Fibroblast of skin of right quadriceps (primary cell): ENCODE measurements at regions not wholly inside any gene's neighbourhood (a gene's known extent, or its start where the extent isn't known, plus 50 kb on each side); places are given as distances from the start of the nearest gene placed in this dataset.
"Not testable (repeated sequence)": the region's sequence is repeated elsewhere in the genome, so short reads cannot be mapped to it uniquely, and the experiment has no call there.

Experiments
- DNase-seq: peaks from one replicate; pipeline ENCODE4 v3.0.0-alpha.2; 2013

DNA sequence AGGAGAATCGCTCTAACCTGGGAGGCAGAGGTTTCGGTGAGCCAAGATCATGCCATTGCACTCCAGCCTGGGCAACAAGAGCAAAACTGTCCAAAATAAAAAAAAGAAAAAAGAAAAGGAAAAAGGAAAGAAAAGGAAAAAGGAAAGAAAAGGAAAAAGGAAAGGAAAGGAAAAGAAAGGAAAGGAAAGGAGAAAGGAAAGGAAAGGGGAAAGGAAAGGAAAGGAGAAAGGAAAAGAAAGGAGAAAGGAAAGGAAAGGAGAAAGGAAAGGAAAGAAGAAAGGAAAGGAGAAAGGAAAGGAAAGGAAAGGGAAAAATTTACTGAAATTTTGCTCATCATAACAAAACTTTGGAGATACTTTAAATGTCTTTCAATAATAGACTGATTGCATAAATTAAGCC, 391.3 kb upstream of the GYPC start:
- no peak for DNase-seq

DNA sequence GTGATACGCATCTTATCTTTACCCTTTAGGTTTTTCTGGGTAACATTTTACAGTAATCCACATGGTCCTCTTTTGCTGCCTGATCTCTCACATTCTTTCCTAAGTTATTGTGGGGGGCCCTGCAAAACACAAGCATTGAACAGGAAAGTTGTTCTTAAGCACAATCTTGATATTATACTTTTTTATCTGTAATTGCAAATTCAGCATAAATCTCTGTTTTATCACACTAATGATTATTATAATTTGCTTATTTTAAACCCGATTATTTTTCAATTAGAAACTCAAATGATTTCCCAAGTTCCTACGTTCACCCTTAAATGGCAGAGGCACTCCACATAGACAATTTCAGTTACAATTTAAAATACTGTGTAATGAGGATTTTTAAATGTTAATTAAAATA, 386.0 kb upstream of the GYPC start:
- no peak for DNase-seq

DNA sequence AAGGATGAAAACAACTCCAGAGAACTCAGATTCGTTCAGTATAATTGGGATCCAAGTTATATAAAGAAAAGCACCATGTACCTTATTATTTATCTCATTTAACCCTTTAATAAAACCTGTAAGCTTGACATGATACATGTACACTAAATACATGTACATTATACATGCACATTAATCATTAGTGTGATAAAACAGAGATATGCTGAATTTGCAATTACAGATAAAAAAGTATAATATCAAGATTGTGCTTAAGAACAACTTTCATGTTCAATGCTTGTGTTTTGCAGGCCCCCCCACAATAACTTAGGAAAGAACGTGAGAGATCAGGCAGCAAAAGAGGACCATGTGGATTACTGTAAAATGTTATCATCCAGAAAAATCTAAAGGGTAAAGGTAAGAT, 385.4 kb upstream of the GYPC start:
- no peak for DNase-seq

DNA sequence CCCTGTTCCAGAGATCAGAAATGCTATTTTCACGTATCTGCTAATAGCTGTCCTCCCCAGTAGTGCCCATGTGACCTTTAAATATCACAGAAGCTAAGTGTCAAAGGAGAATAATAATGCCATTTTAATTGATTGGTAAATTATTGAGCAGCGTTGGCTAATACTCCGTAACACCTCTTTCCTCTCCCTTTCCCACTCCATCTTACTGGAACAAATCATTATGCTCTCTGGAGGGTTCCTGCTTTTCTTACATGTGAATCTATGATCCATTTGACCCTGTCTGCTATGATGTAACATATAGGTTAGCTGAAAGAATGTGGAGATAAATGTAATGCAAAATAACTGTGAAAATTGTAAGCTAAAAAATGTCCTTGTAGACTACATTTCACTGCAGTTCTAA, 383.6 kb upstream of the GYPC start:
- DNase-seq: no peak

DNA sequence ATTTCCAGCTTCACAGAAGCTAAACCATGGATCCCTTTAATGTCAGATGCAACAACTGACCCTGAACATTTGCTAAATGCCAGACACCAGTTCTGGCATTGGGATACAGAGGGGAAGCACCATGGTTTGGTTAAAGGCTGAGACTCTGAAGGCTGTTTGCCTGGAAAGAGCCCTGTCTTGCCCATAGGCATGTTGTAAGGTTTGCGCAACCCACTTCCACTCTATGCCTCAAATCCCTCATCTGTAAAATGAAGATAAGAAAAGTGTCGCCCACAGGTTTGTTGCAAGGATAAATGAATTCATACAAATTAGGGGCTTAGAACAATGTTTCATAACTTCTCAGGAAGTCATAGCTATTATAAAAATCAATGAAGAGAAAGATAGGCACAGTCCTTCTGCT, 380.9 kb upstream of the GYPC start:
- DNase-seq: no peak

DNA sequence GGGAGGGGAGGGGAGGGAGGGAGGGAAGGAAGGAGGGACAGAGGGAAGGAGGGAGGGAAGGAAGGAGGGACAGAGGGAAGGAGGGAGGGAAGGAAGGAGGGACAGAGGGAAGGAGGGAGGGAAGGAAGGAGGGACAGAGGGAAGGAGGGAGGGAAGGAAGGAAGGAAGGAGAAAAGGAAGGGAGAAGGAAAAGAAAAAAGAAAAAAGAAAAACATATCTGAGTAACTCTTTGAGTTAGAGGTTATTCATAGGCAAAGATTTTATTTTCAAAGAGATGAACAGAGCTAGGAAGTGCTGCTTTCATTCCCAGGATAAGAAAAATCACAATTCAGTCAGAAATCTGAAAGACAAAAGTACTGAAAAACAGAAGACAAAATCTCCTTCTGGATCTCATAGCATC, 379.7 kb upstream of the GYPC start:
- not testable (repeated sequence) for DNase-seq

DNA sequence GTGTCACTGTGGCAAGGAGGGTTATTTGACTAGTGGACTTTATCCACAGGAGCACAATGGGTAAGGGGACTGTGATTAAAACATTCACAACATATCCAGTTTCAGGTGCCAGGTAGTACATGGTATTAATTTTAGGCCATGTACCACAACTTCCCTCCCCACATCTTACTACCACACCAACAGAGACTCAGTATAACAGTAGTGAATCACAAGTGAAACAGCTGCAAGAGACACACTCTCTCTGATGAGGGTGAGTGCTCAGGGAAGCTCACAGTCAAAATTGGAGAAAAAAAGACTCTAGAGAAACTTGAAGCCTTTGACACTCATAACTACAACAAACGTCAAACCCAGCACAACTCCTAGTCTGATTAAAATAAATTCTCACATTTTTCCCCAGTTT, 367.6 kb upstream of the GYPC start:
- no peak for DNase-seq

DNA sequence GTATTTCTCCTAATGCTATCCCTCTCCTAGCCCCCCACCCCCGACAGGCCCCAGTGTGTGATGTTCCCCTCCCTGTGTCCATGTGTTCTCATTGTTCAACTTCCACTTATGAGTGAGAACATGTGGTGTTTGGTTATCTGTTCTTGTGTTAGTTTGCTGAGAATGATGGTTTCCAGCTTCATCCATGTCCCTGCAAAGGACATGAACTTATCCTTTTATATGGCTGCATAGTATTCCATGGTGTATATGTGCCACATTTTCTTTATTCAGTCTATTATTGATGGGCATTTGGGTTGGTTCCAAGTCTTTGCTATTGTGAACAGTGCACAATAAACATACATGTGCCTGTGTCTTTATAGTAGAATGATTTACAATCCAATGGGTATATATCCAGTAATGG, 362.0 kb upstream of the GYPC start:
- DNase-seq: not testable (repeated sequence)

DNA sequence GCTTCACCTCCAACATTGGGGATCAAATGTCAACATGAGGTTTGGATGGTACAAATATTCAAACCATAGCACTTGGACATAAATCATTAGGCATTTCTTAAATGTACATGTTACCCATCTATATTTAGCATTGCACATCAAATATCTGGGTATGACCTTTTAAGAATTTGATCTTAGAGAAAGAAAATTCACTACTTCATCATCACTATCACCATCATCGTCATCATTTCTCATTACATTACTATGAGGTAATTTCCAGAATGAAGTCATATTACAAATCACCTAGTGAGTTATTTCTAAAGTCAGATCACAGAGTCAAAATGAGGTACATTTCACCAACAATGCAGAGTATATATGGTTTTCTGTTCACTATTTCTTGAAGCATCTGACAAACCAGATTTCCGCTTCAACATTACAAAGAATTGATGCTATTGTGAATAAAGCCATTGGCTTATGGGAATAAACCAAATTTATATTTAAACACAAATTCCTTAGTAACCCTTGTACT, 356.4 kb upstream of the GYPC start:
- no peak for DNase-seq

DNA sequence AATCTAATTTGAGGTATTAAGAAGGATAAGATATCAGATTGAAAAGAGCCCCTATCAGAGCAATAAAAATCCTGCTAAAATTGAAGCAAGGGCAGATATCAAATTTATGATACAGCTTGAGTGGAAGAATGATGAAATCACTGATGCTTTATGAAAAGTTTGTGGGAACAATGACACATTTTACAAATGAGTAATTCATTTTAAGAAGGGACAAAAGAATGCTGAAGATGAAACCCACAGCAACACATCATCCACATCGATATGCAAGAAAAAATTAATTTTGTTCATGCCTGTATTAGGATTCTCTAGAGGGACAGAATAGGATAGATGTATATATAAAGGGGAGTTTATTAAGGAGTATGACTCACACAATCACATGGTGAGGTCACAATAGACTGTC, 355.6 kb upstream of the GYPC start:
- DNase-seq: no peak

DNA sequence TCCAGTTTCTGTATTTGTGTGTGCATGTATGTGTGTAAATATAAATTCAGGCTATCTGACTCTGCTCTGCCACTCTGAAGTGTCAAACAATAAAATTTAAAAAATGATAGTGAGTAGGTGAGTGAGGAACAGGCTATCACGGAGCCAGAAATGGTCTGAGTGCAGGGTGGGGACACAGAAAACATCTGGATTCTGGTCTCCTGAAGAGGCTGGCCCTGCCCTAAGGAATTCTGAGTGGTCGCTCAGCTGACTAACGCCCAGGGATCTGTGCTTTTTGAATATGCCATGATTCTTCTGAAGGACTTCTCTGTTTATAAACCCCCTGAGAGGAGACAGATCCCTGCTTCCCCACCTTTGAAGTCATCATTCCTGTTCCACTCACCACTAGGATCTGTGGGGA, 353.9 kb upstream of the GYPC start:
- DNase-seq: no peak

DNA sequence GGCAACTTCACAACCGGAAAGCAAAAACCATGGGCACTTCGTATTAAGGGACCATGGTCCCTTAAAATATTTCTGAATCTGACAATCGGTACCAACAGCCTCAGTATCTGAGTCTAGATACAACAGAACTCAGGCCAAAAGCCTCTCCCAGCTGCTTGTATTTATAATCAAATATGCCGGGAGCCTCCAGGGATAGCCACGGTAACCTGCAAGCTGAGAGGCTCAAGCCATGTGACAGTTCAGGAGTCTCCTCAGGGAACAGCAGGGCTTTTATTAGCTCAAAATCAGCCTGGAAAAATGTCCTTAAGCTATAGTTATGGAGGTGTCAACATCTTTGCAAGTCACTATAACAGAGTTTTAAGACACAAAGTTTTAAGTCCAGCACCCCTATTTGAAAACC, 352.8 kb upstream of the GYPC start:
- no peak for DNase-seq

DNA sequence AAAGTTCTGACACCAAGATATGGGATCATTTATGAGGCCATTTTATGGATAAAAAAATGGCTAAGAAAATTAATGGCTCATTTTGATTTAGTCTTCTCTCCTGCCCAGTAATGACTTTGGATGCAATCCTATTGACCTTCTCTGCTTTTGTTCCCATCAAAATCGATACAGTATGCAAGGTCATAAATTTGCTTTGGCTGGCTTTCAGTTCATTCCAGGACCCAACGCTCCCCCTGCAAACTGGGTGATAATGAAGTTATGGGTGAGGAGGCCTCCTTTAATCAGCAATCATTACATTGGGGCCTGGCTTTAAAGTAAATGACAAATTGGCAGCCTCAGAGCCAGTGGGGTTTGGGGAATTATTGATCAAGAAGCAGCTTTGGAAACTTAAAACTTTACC, 351.8 kb upstream of the GYPC start:
- DNase-seq: no peak

DNA sequence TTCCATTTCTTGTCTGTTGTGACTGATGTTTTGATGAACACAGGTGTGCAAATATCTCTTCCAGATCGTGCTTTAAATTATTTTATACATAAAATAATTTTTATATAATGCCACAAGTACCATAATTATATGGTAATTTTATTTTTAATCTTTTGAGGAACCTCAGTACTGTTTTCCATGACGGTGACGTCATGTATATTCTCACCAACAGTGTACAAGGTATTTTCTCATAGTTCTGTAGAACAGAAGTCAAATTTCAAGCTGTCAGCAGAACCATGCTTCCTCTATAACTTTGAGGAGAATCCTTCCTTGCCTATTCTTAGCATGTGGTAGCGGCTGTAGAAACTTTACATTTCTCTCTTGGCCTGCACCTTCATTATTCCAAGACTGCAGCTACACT, 349.4 kb upstream of the GYPC start:
- no peak for DNase-seq

DNA sequence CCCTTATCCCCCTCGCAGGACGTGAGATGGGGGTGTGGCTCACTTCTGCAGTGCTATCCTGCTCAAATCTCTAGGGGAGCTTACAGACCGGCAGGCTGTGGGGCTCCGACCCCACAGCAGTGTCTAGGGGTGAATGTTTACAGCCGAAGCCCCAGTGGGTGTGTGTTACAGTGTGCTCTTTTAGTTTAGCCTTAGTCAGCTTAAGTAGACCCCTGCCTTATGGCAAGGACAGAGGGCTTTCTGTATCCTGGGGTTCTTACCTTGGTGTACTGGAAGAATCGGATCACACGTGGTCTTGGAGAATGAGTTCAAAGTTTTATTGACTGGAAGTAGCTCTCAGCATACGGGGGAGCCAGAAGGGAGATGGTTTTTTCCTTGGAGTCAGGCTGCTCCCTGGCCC, 348.2 kb upstream of the GYPC start:
- no peak for DNase-seq

DNA sequence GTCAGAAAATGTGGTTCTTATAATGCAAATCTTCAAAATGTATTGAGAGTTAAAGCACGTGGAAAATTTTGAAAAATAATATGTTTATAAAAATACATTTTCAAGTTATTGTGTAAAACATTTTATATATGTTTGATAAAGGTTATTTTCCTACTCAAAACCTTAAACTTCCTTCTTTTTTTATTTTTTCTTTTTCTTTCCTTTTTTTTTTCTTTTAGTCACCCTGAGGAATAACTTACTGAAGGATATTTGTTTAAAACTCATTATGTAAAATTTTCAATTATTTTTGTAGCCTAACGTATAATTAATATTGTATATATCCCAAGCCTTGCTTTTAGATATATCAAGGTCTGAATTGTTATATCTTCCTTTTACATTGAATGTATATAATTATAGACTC, 346.8 kb upstream of the GYPC start:
- no peak for DNase-seq

DNA sequence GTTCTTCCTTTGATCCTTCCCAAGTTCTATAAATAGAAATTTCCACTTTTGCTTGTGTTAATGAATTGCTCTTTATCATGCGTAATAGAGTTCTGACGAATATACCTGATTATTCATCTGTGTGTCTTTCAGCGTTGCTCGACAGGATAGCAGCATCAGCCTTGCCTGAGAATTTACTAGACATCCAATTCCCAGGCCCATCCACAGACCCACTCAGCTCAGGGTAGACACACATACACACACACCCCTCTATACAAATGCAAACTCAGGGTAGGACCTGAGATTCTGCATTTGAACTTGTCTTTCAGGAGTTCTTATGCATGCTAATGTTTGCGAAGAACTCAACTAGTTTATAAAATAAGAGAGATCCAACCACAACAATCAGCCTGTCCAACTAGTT, 343.4 kb upstream of the GYPC start:
- no peak for DNase-seq

DNA sequence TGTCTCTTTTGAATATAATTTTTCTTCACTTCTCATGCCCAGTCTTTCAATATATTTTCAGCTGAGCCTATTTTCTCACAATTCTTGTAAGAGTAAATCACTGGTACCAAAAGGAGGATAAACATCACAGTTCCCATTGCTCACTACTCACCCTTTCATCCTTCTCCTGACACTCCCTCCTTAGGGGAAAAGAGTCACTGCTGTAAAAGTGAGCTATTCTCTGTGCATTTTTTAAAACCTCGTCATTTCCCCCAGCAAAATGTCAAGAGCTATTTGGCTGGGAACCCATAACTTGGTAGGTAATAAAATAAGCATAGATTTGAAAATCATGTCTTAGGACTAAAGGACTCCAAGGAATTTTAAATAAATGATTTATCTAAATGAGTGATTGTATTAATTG, 340.1 kb upstream of the GYPC start:
- DNase-seq: peak; percentile 11

DNA sequence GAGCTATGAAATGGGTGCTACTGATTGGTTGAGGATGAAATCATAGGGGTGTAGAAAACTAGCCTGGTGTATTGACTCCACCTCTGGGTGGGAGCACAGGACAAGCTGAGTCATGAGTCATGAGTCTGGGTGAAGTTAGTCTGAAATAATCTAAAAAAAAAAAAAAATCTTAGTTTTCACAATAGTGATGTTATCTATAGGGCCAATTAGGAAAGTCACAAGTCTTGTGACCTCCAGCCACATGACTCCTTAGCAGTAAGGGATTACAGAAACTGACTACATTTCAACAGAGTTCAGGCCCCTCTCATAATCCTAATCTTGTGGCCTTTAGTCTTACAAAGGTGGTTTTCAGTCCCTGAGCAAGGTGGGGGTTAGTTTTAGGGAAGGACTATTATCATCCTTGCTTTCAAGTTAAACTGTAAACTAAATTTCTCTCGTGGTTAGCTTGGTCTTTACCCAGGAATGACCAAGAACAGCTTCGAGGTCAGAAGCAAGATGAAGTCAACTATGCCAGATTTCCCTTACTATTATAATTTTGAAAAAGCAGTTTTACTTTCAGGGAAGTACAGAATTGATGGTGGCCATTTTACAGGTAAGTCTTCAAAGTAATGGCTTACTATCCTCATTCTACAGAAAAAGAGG, 338.0 kb upstream of the GYPC start:
- peak; percentile 5 for DNase-seq

DNA sequence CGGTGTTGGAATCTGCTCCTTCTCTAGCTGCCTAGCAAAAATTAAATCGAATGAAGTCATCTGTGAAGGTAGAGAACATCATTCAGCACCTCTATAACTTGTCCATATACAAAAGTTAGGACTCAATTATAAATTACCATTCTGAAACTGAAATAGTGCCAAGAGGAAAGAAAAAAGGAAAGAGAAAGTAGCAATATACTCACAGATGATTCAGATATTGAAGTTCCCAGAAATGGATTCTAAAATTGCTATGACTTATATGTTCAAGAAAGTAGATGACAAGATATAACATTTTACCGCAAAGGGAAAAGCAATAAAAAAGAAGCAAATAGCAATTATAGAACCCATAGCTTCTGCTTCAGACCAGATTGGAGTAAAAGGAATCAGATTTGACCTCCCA, 333.6 kb upstream of the GYPC start:
- no peak for DNase-seq

DNA sequence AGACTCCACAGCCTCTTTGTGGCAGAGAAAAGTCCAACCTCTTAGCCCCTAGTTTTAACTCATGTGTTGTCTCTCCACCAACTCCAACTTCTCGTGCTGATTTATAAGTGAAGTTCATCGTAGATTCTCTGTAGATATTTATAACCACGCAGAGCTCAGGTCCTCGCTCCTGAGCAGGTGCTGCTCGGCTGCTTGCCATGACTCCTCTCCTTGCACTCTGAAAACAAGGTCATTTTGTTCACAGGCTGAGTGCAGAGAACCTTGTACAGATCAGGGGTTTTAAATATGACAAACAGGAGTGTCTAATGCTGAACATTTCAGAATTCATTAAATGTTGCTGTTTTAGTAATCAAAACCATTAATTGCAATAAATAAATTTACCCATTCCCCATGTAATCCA, 330.8 kb upstream of the GYPC start:
- no peak for DNase-seq

DNA sequence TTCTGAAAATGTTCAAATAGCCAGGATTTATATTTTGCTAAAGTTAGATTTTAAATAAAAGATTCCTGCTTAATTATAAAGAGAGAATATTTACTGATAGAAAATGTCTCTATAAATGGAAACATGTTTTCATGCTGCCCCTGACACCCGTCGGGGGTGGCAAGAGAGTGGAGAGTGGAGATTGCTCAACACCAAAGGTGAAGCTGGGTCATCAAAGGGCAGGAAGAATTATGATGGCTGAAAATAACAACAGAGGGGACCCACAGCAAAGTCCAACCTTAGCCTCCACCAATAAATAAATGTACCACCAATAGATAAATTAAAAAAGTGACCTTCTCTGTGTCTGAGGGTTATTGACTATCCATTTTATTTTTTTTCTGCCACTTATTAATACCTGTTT, 326.8 kb upstream of the GYPC start:
- DNase-seq: no peak

DNA sequence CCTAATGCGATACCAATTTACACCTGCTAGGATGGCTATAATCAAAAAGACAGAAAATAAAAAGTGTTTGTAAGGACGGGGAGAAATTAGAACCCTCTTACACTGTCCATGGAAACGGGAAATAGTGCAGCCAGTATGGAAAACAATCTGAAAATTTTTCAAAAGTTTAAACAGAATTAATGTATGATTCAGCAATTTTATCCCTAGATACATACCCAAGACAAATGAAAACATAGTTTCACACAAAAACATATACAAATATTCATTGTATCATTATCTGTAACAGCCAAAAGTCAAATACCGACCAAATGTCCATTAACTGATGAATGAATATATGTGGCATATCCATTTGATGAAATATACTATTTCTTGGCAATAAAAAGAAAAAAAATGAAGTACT, 313.5 kb upstream of the GYPC start:
- no peak for DNase-seq

DNA sequence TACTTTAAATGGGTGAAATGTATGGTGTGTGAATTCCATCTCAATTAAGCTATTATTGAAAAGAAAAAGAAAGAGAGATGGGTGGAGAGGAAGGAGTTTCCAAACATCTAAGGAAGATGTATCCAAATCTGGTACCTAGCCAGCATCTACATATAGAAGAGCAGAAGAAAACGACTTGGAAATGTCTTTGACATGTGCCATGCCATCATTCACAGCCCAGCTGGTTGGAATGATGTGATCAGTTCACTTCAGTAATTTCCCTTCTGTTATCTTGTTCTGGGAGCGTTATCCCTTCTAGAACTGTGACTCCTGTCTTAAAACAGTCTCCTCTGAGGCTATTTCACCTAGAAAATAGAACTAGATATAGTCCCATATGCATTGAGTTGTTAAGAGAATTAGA, 312.8 kb upstream of the GYPC start:
- DNase-seq: no peak

DNA sequence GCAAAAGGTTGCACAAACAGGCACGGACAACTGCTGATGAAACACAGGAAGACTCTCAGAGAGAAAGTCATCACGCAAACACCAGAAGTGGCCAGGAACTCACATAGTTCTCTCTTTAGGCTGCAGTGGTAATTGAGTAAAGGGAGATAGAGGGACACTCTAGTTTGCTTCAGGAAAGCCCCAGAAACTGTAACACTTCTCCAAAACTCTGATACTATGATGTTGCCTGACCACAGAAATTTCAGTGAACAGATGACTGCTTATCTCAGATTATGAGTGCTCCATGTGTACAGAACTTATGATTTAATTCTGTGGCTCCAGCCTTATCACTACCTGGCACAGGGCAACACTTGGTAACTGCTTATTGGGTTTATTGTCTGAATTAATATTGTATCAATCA, 311.5 kb upstream of the GYPC start:
- no peak for DNase-seq

DNA sequence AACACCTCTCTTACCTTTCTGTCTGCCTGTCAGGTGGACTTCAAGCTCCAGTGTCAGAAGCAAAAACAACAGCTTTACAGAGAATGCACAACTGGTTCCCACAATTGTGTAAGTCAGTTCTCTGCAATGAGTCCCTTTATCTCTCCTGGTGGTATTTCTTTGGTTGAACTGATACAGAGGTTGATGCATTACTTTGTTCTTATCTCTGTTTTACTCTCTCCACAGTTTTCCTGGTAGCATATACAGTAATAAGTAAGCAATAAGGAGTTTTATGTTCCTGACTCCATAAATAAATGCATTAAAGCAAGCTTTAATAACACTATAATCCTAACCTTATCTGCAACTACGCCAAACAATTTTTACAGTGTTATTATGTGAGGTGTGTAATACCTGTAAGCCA, 310.3 kb upstream of the GYPC start:
- no peak for DNase-seq
